Mesothelial cell of epicardium (in vitro differentiated cells): ENCODE measurements at regions not wholly inside any gene's neighbourhood (a gene's known extent, or its start where the extent isn't known, plus 50 kb on each side); places are given as distances from the start of the nearest gene placed in this dataset.

Experiments used
- DNase-seq, 2 experiments: peaks; one replicate each; pipeline ENCODE4 v3.0.0; 2021; ENCODE audit warnings: low spot score in 2 of 2; ENCODE audit not compliant: unreplicated experiment in 2 of 2
- H3K27ac Mint-ChIP-seq: 2 replicates; pipeline ENCODE4 v1.8.0; 2021; ENCODE audit warnings: mixed read lengths
- H3K27me3 Mint-ChIP-seq: 2 replicates; pipeline ENCODE4 v1.8.0; 2021; ENCODE audit warnings: low read depth, mixed read lengths
- H3K36me3 Mint-ChIP-seq: 2 replicates; pipeline ENCODE4 v1.8.0; 2021; ENCODE audit warnings: mixed read lengths
- H3K4me1 Mint-ChIP-seq: 2 replicates; pipeline ENCODE4 v1.8.0; 2021; ENCODE audit warnings: mixed read lengths
- H3K4me3 Mint-ChIP-seq: 2 replicates; pipeline ENCODE4 v1.8.0; 2021; ENCODE audit warnings: mild to moderate bottlenecking, moderate library complexity, mixed read lengths
- H3K9me3 Mint-ChIP-seq: 2 replicates; pipeline ENCODE4 v1.8.0; 2021; ENCODE audit warnings: mixed read lengths
- TF ChIP-seq, protein P1 (sequence below): fragments of 200-600 bp; sonication (generic); IDR thresholded peaks from one replicate; pipeline ENCODE4 v1.5.0; 2021; ENCODE audit warnings: antibody characterized with exemption; ENCODE audit not compliant: unreplicated experiment

DNA sequence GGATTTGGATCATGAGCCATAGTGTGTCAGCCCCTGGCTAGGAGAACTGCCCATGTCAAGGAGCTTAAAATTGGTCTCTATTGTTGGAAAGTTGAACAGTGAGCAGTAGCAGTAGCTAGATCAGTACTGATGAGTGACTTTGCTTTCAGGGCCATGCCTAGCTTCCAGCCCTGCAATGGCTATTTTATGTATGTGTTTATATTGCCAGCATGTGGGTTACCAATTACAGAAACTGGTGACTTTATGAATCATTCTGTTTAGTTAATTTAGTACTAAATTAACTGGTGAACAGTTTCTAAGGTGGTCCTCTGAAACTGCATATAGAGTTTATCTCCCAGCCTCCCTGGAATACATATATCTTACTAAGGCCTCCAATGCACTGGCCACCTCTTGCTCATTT, 908.1 kb upstream of the ALCAM start:
- Mint-ChIP-seq H3K9me3 (no peaks in the 10 kb centered on the region), H3K27ac (no peak overlapping the region), H3K27me3 (no peaks in the 10 kb centered on the region), H3K4me3 (no peak overlapping the region), H3K4me1 (peaks cover 27% of the 10 kb centered on the region), H3K36me3 (no peaks in the 10 kb centered on the region)
- TF ChIP-seq, protein P1, sequence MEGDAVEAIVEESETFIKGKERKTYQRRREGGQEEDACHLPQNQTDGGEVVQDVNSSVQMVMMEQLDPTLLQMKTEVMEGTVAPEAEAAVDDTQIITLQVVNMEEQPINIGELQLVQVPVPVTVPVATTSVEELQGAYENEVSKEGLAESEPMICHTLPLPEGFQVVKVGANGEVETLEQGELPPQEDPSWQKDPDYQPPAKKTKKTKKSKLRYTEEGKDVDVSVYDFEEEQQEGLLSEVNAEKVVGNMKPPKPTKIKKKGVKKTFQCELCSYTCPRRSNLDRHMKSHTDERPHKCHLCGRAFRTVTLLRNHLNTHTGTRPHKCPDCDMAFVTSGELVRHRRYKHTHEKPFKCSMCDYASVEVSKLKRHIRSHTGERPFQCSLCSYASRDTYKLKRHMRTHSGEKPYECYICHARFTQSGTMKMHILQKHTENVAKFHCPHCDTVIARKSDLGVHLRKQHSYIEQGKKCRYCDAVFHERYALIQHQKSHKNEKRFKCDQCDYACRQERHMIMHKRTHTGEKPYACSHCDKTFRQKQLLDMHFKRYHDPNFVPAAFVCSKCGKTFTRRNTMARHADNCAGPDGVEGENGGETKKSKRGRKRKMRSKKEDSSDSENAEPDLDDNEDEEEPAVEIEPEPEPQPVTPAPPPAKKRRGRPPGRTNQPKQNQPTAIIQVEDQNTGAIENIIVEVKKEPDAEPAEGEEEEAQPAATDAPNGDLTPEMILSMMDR: no peak
- no peak for DNase-seq

DNA sequence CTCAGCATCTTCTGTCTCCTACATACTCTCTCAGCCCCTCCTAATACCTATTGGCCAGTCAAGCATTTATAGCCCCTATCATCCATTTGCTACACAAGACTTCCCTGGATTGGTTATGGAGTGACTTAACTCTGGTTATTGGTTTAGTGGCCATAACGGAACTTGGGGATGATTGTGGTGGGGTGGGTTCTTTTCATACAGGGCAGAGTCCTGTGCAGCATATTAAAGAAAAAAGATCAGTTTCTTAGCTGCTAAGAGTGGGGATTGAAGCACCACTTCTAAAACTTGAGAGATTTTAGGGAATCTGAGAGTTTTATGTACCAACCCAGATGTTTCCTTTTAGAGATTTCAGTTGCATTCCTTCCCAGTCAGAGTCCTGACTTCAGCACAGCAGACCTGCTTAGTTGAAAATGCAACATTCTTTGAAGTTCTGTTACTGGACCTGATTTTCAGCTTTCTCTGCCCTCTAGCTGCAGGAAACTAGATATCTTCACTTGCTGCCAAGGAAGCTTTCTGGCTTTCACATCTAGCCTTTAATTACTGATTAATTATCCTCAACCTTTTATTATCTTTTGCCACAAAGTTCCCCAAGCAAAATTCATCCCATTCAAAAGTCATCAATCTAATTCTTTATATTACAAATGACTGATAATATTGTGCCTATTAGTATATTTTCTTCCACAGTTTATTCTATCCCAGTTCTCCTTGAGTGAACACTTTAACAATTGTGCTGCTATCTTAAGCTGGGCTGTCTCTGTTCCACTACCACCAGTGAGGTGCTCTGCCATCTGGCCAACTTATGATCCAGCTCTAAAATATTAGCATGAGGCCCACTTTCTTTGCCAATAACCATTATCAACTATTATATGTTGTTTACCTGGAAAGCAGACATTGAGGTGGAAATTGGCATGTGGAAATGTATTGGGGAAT, 906.0 kb upstream of the ALCAM start:
- Mint-ChIP-seq H3K9me3 (peaks cover 9% of the 10 kb centered on the region), H3K4me3 (no peak overlapping the region), H3K36me3 (no peaks in the 10 kb centered on the region), H3K27ac (peak overlapping the region; percentile 75), H3K4me1 (peaks cover 27% of the 10 kb centered on the region), H3K27me3 (no peaks in the 10 kb centered on the region)
- no peak for DNase-seq
- TF ChIP-seq, protein P1: no peak

DNA sequence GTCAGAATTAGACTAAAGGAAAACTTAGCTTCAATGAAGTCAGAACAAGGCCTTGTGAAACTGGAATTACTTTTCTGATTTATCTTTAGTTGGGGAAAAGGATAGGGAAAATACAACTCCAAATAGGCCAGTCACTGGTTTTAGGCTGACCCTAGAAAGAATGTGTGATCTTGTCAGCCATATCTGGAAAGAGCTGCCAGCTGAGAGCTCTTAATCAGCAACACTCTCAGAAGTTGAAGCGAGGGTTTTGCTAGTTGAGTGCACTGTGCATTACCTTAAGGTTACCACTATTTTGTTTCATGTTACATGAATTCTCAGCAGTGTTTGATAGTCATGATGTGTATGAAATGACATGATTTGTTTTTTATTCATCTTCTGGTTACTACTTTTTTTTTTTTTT, 905.3 kb upstream of the ALCAM start:
- no peak overlapping the region for H3K4me3 Mint-ChIP-seq
- no peaks in the 10 kb centered on the region for H3K36me3 Mint-ChIP-seq

DNA sequence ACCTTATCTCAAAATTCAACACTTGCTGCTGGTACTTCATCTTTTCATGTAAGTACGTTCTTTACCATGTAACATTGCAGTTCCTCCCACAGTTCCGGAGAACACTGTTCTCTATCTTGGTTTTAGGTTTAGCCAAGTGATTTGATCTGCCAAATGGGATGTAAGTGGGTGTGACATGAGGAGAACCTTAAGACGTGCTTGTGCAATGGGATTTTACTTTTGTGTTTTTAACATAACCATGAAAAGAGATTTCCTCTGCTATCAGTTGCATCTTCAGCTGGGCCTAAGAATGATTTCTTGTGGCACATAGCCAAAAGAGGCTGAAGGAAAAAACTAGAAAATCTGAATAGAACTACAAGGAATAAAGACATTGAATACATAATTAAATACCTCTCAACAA, 894.5 kb upstream of the ALCAM start:
- Mint-ChIP-seq H3K4me3 (no peak overlapping the region), H3K27ac (no peak overlapping the region), H3K27me3 (no peaks in the 10 kb centered on the region), H3K4me1 (peaks cover 4% of the 10 kb centered on the region), H3K36me3 (peaks cover 5% of the 10 kb centered on the region), H3K9me3 (peaks cover 45% of the 10 kb centered on the region)
- TF ChIP-seq, protein P1: no peak
- no peak for DNase-seq

More for the DNA sequence above, 905.3 kb upstream of the ALCAM start:
- no peaks in the 10 kb centered on the region for H3K27me3 Mint-ChIP-seq
- peaks cover 27% of the 10 kb centered on the region for H3K4me1 Mint-ChIP-seq
- DNase-seq: no peak
- H3K27ac Mint-ChIP-seq: peak overlapping the region; percentile 75
- TF ChIP-seq, protein P1: no peak
- H3K9me3 Mint-ChIP-seq: peaks cover 11% of the 10 kb centered on the region

DNA sequence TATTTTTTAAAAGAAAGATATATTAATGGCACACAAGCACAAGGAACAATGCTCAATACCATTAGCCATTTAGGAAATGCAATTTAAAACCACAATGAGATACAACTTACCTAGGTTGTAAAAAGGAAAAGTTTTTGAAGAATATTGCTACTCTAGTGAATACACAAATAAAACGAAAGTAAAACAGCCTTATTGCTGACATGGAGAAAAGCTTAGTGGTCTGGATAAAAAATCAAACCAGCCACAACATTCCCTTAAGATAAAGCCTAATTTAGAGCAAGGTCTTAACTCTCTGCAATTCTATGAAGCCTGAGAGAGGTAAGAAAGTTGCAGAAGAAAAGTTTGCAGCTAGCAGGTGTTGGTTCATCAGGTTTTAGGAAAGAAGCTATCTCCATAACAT, 892.7 kb upstream of the ALCAM start:
- Mint-ChIP-seq H3K9me3 (peaks cover 38% of the 10 kb centered on the region), H3K27ac (no peak overlapping the region), H3K4me3 (no peak overlapping the region), H3K36me3 (peaks cover 5% of the 10 kb centered on the region), H3K27me3 (no peaks in the 10 kb centered on the region), H3K4me1 (peaks cover 4% of the 10 kb centered on the region)
- TF ChIP-seq, protein P1: no peak
- no peak for DNase-seq
